CD4-positive, alpha-beta T cell treated with Interleukin-1 beta for 1 hour (primary cell): ENCODE measurements at regions not wholly inside any gene's neighbourhood (a gene's known extent, or its start where the extent isn't known, plus 50 kb on each side); places are given as distances from the start of the nearest gene placed in this dataset.

ENCODE experiments used
- DNase-seq, 2 donors: peaks; one replicate each; pipeline ENCODE4 v3.0.0-alpha.2; 2020 to 2022

- DNase-seq = no peak
Observed at GRCh38 chr7:33821970-33822369, 83.4 kb upstream of the BMPER start.

- no peak for DNase-seq
Observed at GRCh38 chr7:33823913-33824312, 81.4 kb upstream of the BMPER start.

GRCh38 chr7:33824911-33825459, 80.4 kb upstream of the BMPER start:
- no peak for DNase-seq

- no peak for DNase-seq
Observed at GRCh38 chr7:33825644-33826043, 79.7 kb upstream of the BMPER start.

- no peak for DNase-seq
Observed at GRCh38 chr7:33829536-33829935, 75.8 kb upstream of the BMPER start.

- no peak for DNase-seq
Observed at GRCh38 chr7:33831389-33832141, 73.8 kb upstream of the BMPER start.

- DNase-seq = no peak
Observed at GRCh38 chr7:33832271-33832721, 73.0 kb upstream of the BMPER start.

GRCh38 chr7:33836797-33837355, 68.5 kb upstream of the BMPER start:
- no peak for DNase-seq

GRCh38 chr7:33837356-33837851, 67.9 kb upstream of the BMPER start:
- no peak for DNase-seq

- DNase-seq = no peak
Observed at GRCh38 chr7:33841031-33841430, 64.3 kb upstream of the BMPER start.

- no peak for DNase-seq
Observed at GRCh38 chr7:33841705-33842129, 63.6 kb upstream of the BMPER start.

GRCh38 chr7:33842150-33842549, 63.2 kb upstream of the BMPER start:
- no peak for DNase-seq

- no peak for DNase-seq
Observed at GRCh38 chr7:33845991-33846509, 59.3 kb upstream of the BMPER start.

GRCh38 chr7:33849004-33849403, 56.3 kb upstream of the BMPER start:
- no peak for DNase-seq

- DNase-seq = no peak
Observed at GRCh38 chr7:33849971-33850559, 55.3 kb upstream of the BMPER start.

- no peak for DNase-seq
Observed at GRCh38 chr7:33850768-33851167, 54.6 kb upstream of the BMPER start.

- DNase-seq = no peak
Observed at GRCh38 chr7:33852838-33853237, 52.5 kb upstream of the BMPER start.

- no peak for DNase-seq
Observed at GRCh38 chr7:33853361-33854062, 51.8 kb upstream of the BMPER start.

- no peak for DNase-seq
Observed at GRCh38 chr7:33854178-33854577, 51.2 kb upstream of the BMPER start.

GRCh38 chr7:33854801-33855350, 50.5 kb upstream of the BMPER start:
- DNase-seq = no peak
